CD4-positive, alpha-beta T cell treated with Interleukin-10 for 1 hour (primary cell): ENCODE measurements at regions not wholly inside any gene's neighbourhood (a gene's known extent, or its start where the extent isn't known, plus 50 kb on each side); places are given as distances from the start of the nearest gene placed in this dataset.
"Not testable (repeated sequence)": the region's sequence is repeated elsewhere in the genome, so short reads cannot be mapped to it uniquely, and the experiment has no call there.

Source experiments
- DNase-seq: peaks from one replicate; pipeline ENCODE4 v3.0.0-alpha.2; 2020

- no peak for DNase-seq
Observed at GRCh38 chr2:176826984-176827668, 385.5 kb upstream of the HNRNPA3 start.

DNA sequence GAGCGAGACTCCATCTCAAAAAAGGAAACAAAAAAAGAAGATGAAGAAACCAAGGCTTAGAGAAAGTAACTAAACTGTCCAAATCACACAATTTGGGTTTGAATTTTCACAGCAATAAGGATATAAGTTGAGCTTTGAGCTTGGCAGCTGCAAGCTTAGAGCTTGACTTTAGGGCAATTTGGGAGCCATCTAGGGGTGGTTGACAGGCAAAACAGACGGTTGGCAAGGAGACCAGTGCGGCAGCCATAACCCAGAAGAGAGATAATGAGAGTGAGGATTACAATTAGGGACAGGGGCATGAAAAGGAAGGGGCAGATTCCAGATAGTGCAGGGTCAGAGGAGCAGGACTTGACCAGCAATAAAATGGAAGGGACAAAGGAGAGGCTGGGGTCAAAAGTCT, 382.2 kb upstream of the HNRNPA3 start:
- peak; percentile 39 for DNase-seq

DNA sequence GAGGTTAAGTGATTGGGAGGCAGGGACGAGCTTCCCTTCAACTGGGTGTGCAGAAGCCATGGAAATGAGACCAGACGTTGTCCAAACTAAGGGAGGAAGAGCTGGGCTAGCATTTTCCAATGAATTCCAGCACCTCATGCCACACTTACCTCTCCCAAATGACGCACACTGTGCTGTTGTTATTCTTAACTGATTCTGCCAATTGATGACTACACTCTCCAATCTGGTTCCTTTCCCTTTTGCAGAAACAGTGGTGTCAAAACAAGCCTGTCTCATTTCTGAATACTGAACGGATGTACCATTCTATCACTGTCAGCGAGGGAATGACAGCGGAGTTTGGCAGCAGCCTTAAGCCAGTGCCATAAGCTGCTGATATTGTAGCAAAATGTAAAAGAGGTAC, 380.5 kb upstream of the HNRNPA3 start:
- DNase-seq, result no peak

- no peak for DNase-seq
Observed at GRCh38 chr2:176833671-176834070, 378.9 kb upstream of the HNRNPA3 start.

DNA sequence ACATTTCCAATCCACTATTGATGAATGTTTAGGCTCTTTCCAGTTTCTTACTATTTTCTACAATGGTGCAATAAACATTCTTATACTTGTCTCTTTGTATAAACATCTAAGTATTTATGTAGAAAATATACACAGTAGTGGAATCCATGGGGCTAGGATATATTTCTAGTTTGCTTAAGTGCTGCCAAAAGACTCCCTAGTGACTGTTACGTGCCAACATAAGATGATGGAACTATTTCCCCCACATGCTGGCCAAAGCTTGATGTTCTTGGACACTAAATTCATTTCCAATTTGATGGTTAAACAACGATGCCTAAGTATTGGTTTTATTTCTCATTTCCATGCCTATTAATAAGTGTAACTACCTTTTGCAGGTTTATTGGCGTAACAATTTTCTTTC, 378.4 kb upstream of the HNRNPA3 start:
- DNase-seq, result no peak

DNA sequence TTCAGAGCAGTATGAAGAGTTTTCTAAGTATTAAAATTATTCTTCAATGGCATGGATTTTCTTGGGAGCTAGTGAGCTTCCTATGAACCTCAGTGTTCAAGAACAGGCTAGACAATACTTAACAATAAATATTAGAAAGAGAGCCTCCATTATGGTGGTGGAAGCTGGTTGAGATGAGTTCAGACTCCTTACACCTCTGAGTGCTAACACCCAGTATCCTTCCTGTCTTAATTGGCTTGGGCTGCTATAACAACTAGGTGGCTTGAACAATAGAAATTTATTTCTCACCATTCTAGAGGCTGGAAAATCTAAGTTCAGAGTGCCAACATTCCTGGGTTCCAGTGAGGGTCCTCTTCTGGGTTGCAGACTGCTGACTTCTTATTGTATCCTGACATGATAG, 369.4 kb upstream of the HNRNPA3 start:
- DNase-seq, result no peak

- no peak for DNase-seq
Observed at GRCh38 chr2:176844461-176844860, 368.1 kb upstream of the HNRNPA3 start.

GRCh38 chr2:176845718-176846117, 366.9 kb upstream of the HNRNPA3 start:
- DNase-seq, result no peak

GRCh38 chr2:176847575-176847974, 365.0 kb upstream of the HNRNPA3 start:
- no peak for DNase-seq

GRCh38 chr2:176848844-176849243, 363.8 kb upstream of the HNRNPA3 start:
- DNase-seq, result no peak

DNA sequence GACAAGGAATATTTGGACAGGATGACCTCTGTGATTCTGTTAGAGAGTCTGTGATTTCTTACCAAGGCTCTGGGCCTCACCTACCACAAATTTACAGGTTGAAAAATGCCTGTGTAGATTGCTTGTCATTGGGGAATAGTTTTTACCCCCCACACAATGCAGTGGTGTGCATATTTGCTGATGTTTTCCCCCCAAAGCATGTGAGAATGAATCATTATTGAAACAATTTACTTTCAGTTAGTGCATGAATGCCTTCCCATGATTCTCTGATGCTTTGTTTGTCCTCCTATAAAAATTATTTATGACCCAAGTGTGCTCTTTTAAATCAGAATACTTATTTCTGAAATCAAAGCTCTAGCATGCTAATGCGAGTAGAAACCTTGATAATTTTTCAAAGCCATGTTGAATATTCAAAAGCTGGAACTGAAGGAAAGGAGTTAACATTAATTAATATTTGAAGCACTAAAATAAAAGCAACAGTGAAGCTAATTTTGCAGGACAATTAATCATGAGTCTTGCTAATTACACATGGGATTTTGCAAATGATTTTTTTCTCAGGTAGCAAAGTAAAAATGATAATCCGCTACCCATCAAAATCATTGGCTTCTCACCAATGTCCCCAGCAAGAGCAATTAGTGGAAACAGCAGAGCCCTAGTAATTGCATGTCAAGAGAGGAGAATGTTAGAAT, 361.2 kb upstream of the HNRNPA3 start:
- no peak for DNase-seq

- no peak for DNase-seq
Observed at GRCh38 chr2:176851889-176852483, 360.6 kb upstream of the HNRNPA3 start.

DNA sequence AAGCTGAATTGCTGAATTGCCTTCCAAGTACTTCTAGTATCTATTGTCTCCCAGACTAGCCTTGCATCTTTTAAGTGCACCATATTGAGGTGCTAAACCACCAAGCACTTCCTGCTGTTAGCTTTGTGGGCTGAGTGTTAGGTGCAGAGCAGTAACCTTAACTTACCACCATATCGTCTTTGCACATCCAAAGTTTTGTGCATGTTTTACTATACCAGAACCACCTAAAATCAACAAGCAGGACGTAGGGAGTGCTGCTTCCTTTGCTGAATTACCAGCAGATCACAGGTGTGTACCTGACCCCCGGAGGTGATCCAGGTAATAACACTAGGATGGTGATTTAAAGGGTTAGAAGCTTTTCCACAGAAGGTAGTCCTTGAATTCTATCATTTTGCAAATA, 359.9 kb upstream of the HNRNPA3 start:
- peak; percentile 57 for DNase-seq

- DNase-seq, result no peak
Observed at GRCh38 chr2:176854062-176854461, 358.5 kb upstream of the HNRNPA3 start.

DNA sequence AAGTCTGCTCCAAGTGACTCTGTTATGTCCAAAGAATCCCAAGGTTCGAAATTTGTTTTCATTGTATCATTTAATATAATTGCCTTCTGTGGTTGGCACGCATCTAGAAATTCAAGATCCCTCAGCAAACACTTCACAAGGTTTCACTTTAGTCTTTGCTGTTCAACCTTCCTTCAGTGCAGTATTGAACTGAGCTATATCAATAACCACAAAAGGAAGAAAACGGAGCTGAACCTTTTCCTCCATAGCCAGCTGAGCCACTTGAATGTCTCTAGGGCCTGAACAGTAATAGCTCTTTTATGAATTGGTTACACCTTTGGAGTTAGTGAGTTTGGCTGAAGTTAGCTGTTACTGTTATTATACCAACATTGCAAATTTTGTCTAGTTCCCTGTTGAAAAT, 357.7 kb upstream of the HNRNPA3 start:
- DNase-seq, result no peak

DNA sequence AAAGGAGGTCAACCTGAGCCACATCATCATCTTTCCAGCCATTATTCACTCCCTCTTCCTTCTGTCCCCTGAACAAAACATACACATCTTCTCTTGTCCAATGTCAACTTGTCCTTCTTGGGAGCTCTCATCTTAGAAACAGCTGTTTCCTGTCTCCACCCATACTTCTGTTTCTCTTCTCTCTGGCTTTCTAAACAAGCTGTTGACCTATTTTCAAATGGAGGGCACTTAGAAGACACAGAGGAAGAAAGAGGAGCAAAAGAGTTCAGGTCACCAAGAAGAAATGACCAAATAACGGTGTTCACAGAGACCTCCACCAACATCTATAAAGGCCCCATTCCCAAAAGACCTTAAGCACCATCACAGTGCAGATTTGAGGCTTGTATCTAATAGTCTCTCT, 355.9 kb upstream of the HNRNPA3 start:
- DNase-seq, result no peak

DNA sequence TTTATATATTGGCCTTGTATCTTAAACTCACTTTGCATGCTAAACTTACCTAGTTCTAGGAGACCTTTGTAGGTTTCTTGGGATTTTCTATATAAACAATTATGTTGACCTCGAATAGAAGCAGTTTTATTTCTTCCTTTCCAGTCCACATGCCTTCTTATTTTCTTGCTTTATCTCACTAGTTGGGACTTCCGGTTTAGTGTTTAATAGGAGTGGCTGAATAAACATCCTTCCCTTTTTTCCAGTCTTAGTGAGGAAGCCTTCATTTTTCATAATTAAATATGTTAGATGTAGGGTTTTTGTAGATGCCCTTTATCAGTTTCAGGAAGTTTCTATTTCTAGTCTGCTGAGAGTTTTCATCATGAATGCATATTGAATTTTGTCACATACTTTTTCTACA, 347.3 kb upstream of the HNRNPA3 start:
- no peak for DNase-seq

DNA sequence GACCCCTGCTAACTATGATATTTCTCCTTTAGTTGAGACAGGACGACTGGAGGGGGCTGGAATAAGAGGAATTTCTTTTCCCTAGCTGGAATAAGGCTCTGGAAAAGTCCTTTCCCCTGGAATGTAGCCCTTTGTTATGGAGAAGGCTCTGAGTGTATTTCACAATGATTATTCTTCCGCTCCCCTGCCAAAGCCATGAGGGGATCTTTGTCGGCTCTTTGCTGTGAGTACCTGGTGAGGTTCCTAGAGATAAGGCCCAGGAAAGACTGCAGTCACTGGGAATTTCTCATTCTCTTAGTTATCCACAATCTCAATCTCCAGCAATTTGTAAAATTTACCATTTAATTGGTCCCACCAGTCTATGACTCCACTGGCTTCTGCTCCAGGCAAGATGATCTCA, 340.2 kb upstream of the HNRNPA3 start:
- no peak for DNase-seq

- no peak for DNase-seq
Observed at GRCh38 chr2:176873403-176873802, 339.2 kb upstream of the HNRNPA3 start.

DNA sequence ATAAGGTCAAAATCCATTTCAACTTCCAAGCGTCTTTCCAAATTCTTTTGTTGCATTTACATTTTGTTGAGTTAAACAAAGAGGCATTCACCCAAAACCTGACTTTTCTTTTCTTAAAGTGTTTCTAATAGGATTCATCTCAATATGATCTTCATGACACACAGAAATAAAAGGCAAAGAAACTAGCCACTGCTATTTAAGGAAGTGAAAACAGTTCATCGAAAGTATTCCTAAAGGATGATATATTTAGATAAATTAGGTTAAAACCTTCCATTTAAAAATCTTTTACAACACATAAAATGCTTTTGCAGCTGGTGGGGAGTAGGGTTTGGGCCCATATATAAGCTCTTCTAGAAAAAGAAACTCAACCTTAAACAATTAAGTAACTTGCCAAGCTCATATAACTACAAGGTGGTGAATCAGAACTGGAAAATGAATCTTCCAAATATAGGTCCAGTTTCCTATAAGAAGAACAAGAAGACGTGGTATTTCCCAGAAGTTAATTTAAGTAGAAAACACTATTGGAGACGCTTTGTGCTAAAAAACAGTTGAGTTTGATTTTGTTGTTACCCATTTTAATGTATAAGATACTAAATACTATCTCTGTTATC, 336.0 kb upstream of the HNRNPA3 start:
- no peak for DNase-seq

DNA sequence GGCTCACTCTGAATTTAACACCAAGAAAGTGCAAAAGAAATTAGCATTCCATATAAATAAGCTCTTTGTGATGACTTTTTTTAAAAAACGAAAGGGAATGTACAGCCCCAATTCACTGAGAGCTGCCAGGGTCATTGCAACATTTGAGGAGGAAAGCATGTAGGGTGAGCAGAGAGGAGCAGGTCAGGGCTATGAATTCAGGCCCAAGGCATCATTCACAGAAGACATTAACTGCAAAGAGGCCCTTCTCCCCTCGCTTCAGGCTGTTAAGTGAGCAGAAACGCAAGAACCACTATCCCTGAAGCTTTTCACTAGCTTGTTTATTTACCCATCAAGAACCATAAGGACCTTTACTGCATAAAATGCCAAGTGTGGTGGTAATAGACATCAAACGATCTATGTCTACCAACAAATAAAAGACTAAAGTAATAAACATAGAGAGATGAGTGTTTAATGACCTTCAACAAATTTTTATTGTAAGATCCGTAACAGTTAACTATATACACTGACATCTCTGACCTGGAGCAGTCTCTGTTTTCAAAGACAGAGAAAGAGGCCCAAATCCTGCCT, 333.1 kb upstream of the HNRNPA3 start:
- DNase-seq, result no peak

DNA sequence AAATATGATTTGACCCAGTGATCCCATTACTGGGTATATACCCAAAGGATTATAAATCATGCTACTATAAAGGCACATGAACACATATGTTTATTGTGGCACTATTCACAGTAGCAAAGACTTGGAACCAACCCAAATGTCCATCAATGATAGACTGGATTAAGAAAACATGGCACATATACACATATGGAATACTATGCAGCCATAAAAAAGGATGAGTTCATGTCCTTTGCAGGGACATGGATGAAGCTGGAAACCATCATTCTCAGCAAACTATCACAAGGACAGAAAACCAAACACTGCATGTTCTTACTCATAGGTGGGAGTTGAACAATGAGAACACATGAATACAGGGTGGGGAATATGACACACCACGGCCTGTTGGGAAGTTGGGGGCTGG, 330.5 kb upstream of the HNRNPA3 start:
- DNase-seq, result not testable (repeated sequence)

GRCh38 chr2:176885001-176885643, 327.5 kb upstream of the HNRNPA3 start:
- DNase-seq, result no peak
